ENCODE measurements at regions not wholly inside any gene's neighbourhood (a gene's known extent, or its start where the extent isn't known, plus 50 kb on each side); places are given as distances from the start of the nearest gene placed in this dataset.

DNA sequence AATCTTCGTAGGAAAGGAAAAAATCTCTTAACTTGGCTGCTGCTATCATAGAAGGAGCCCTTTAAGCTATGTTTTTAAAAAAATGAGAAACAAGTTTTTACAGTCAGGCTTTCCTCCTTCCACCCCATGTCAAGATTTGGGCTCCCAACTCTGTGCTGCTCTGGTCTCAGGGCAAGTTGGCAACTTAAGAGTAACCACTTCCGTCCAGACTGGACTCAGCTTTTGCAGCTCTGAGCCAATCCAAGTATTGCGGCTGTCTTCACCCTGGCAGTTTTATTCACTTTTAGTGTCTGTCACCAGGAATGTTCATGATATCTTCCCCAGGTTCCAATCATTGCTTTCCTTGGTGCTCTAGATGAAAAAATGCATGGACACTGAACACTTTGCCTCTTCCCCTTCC, 115.9 kb upstream of the GAS1 start:
- TF ChIP-seq, protein P1, sequence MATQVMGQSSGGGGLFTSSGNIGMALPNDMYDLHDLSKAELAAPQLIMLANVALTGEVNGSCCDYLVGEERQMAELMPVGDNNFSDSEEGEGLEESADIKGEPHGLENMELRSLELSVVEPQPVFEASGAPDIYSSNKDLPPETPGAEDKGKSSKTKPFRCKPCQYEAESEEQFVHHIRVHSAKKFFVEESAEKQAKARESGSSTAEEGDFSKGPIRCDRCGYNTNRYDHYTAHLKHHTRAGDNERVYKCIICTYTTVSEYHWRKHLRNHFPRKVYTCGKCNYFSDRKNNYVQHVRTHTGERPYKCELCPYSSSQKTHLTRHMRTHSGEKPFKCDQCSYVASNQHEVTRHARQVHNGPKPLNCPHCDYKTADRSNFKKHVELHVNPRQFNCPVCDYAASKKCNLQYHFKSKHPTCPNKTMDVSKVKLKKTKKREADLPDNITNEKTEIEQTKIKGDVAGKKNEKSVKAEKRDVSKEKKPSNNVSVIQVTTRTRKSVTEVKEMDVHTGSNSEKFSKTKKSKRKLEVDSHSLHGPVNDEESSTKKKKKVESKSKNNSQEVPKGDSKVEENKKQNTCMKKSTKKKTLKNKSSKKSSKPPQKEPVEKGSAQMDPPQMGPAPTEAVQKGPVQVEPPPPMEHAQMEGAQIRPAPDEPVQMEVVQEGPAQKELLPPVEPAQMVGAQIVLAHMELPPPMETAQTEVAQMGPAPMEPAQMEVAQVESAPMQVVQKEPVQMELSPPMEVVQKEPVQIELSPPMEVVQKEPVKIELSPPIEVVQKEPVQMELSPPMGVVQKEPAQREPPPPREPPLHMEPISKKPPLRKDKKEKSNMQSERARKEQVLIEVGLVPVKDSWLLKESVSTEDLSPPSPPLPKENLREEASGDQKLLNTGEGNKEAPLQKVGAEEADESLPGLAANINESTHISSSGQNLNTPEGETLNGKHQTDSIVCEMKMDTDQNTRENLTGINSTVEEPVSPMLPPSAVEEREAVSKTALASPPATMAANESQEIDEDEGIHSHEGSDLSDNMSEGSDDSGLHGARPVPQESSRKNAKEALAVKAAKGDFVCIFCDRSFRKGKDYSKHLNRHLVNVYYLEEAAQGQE (IDR thresholded peaks at IDR 0.05; ENCODE audit: insufficient read depth in 1 of 2, low read depth in 2 of 2, low read length in 2 of 2) = no peak
- TF ChIP-seq TAF1 (IDR thresholded peaks at IDR 0.05; ENCODE audit: borderline replicate concordance, insufficient read depth, low read length) = no peak
- TF ChIP-seq SIN3A (IDR thresholded peaks at IDR 0.05; ENCODE audit: borderline replicate concordance, insufficient read depth, low read length) = no peak
- TF ChIP-seq POLR2AphosphoS5 (IDR thresholded peaks at IDR 0.05; ENCODE audit: low read depth, low read length) = no peak
- no peak for TF ChIP-seq FOXP2 (optimal IDR thresholded peaks at IDR 0.05; ENCODE audit: borderline replicate concordance, extremely low read depth, extremely low read length, insufficient read depth)

DNA sequence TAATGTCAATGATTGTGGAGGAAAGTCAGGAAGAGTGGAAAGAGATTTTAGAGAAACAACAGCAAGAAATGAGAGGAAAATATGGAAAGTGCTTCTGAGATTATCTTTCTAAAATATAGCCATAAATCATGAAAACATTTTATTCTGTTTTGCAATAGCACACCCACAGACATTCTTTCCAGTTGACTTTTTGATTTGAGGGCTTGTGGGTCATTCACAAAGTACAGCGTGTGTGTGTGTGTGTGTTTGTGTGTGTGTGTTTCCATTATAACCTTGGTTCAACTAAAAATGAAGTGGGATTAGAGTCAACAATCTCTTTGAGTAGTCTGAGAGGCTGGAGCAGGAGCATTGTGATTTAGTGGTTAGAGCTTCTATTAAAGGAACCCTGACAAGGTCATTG, 116.6 kb upstream of the GAS1 start:
- TF ChIP-seq POLR2AphosphoS5 (IDR thresholded peaks at IDR 0.05; ENCODE audit: low read depth, low read length) (no peak), TAF1 (IDR thresholded peaks at IDR 0.05; ENCODE audit: borderline replicate concordance, insufficient read depth, low read length) (no peak), FOXP2 (optimal IDR thresholded peaks at IDR 0.05; ENCODE audit: borderline replicate concordance, extremely low read depth, extremely low read length, insufficient read depth) (no peak), SIN3A (IDR thresholded peaks at IDR 0.05; ENCODE audit: borderline replicate concordance, insufficient read depth, low read length) (no peak)
- TF ChIP-seq, protein P1 (IDR thresholded peaks at IDR 0.05; ENCODE audit: insufficient read depth in 1 of 2, low read depth in 2 of 2, low read length in 2 of 2) = no peak

DNA sequence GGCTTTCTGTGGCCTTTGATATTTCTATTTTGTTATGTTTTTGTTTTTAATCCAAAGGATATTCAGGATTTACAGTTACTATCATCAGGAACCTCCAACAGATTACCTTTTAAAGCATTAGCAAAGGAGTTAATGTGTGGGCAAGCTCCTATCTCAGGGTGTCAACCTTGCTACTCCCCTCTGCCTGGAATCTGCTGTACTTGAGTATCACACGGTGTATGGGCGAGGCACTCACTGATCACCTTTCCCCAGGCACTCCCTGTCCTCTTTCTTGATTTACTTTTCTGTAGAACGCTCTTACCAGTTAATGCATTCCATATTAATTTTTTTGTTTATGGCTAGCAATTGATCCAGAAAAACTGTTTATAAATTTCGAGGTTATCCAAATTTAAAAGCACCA, 117.0 kb upstream of the GAS1 start:
- TF ChIP-seq, protein P1 (IDR thresholded peaks at IDR 0.05; ENCODE audit: insufficient read depth in 1 of 2, low read depth in 2 of 2, low read length in 2 of 2) = no peak
- no peak for TF ChIP-seq TAF1 (IDR thresholded peaks at IDR 0.05; ENCODE audit: borderline replicate concordance, insufficient read depth, low read length)
- no peak for TF ChIP-seq SIN3A (IDR thresholded peaks at IDR 0.05; ENCODE audit: borderline replicate concordance, insufficient read depth, low read length)
- TF ChIP-seq POLR2AphosphoS5 (IDR thresholded peaks at IDR 0.05; ENCODE audit: low read depth, low read length) = no peak
- TF ChIP-seq FOXP2 (optimal IDR thresholded peaks at IDR 0.05; ENCODE audit: borderline replicate concordance, extremely low read depth, extremely low read length, insufficient read depth) = no peak

DNA sequence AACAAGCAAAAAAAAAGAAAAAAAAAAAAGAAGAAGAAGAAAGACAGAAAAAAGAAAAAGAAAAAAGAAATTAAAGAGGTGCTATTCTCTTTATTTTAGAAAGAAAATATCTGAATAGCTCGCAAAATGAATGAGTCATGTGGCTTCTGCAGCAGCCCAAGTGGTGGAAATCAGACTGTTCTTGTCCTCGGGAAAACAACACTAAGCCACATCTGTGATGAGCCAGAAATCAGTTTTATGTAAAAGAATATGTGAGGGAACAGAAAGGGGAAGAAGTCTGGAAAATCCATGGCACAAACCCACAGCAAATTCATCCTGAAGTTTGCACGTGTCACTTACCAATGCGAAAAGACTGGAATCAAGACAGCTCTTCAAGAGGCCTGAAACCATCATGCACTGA, 118.7 kb upstream of the GAS1 start:
- TF ChIP-seq SIN3A (IDR thresholded peaks at IDR 0.05; ENCODE audit: borderline replicate concordance, insufficient read depth, low read length) (no peak), TAF1 (IDR thresholded peaks at IDR 0.05; ENCODE audit: borderline replicate concordance, insufficient read depth, low read length) (no peak), POLR2AphosphoS5 (IDR thresholded peaks at IDR 0.05; ENCODE audit: low read depth, low read length) (no peak), FOXP2 (optimal IDR thresholded peaks at IDR 0.05; ENCODE audit: borderline replicate concordance, extremely low read depth, extremely low read length, insufficient read depth) (no peak)
- TF ChIP-seq, protein P1 (IDR thresholded peaks at IDR 0.05; ENCODE audit: insufficient read depth in 1 of 2, low read depth in 2 of 2, low read length in 2 of 2) = no peak

DNA sequence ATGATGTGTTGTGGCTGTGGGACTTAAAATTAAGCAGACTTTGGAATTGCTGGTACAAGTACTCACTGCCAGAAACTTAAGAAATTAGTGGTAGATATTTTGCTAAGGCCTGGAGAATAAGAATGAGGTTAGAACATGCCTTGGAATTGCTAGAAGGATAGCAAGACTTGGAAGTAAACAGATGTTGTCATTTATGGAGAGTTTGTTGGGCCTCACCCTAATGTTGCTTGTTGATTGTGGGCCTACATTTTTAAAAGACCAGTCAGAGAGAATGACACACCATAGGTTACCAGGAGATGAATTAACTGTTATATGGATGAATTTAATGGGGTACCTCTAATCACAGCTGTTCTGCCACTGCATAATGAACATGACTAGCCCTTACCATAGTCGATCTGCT, 120.1 kb upstream of the GAS1 start:
- TF ChIP-seq TAF1 (IDR thresholded peaks at IDR 0.05; ENCODE audit: borderline replicate concordance, insufficient read depth, low read length) (no peak), POLR2AphosphoS5 (IDR thresholded peaks at IDR 0.05; ENCODE audit: low read depth, low read length) (no peak), FOXP2 (optimal IDR thresholded peaks at IDR 0.05; ENCODE audit: borderline replicate concordance, extremely low read depth, extremely low read length, insufficient read depth) (no peak), SIN3A (IDR thresholded peaks at IDR 0.05; ENCODE audit: borderline replicate concordance, insufficient read depth, low read length) (no peak)
- TF ChIP-seq, protein P1 (IDR thresholded peaks at IDR 0.05; ENCODE audit: insufficient read depth in 1 of 2, low read depth in 2 of 2, low read length in 2 of 2) = no peak

All from PFSK-1 (cell line).